Stomach smooth muscle (tissue), 2 donors: ENCODE measurements at regions not wholly inside any gene's neighbourhood (a gene's known extent, or its start where the extent isn't known, plus 50 kb on each side); places are given as distances from the start of the nearest gene placed in this dataset.
"Not testable (repeated sequence)": the region's sequence is repeated elsewhere in the genome, so short reads cannot be mapped to it uniquely, and the experiment has no call there.

ENCODE experiments used
- H3K27ac ChIP-seq: one replicate; pipeline ENCODE4 v1.7.0; 2013; ENCODE audit warnings: mild to moderate bottlenecking, low read length, inconsistent platforms
- H3K27me3 ChIP-seq, 2 donors: one replicate each; pipeline ENCODE4 v1.7.0; 2013; ENCODE audit warnings: low read length in 2 of 2; ENCODE audit not compliant: insufficient read depth in 2 of 2, control insufficient read depth in 1 of 2
- H3K36me3 ChIP-seq, 2 donors: one replicate each; pipeline ENCODE4 v1.7.0; 2013; ENCODE audit warnings: low read length in 2 of 2; ENCODE audit not compliant: control insufficient read depth in 2 of 2, insufficient read depth in 2 of 2
- H3K4me1 ChIP-seq: one replicate; pipeline ENCODE4 v1.7.0; 2013; ENCODE audit warnings: low read length; ENCODE audit not compliant: control insufficient read depth, insufficient read depth
- H3K4me3 ChIP-seq, 2 donors: one replicate each; pipeline ENCODE4 v1.7.0; 2013; ENCODE audit warnings: low read length in 2 of 2
- H3K9ac ChIP-seq, 2 donors: one replicate each; pipeline ENCODE4 v1.7.0; 2013; ENCODE audit warnings: low read length in 2 of 2, mild to moderate bottlenecking in 1 of 2
- H3K9me3 ChIP-seq, 2 donors: one replicate each; pipeline ENCODE4 v1.7.0; 2013; ENCODE audit warnings: low read length in 2 of 2; ENCODE audit not compliant: control insufficient read depth in 2 of 2
- donor health status: healthy.
- donor health status: Pancreatic carcinoma.

DNA sequence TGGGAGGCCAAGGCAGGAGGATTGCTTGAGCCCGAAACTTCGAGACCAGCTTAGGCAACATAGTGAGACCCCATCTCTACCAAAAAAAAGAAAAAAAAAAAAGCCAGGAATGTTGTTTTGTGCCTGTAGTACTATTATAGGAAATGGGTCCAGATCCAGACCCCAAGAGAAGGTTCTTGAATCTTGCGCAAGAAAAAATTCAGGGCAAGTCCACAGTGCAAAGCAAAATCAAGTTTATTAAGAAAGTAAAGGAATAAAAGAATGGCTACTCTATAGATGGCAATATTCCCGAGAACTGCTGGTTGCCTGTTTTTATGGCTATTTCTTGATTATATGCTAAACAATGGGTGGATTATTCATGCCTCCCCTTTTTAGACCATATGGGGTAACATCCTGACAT, 51.2 kb upstream of the RDX start:
- Histone ChIP-seq H3K4me3 (no peak overlapping the region), H3K9me3 (no peaks in the 10 kb centered on the region), H3K27ac (no peak overlapping the region), H3K9ac (no peak overlapping the region), H3K27me3 (no peaks in the 10 kb centered on the region), H3K4me1 (no peaks in the 10 kb centered on the region), H3K36me3 (no peaks in the 10 kb centered on the region)

DNA sequence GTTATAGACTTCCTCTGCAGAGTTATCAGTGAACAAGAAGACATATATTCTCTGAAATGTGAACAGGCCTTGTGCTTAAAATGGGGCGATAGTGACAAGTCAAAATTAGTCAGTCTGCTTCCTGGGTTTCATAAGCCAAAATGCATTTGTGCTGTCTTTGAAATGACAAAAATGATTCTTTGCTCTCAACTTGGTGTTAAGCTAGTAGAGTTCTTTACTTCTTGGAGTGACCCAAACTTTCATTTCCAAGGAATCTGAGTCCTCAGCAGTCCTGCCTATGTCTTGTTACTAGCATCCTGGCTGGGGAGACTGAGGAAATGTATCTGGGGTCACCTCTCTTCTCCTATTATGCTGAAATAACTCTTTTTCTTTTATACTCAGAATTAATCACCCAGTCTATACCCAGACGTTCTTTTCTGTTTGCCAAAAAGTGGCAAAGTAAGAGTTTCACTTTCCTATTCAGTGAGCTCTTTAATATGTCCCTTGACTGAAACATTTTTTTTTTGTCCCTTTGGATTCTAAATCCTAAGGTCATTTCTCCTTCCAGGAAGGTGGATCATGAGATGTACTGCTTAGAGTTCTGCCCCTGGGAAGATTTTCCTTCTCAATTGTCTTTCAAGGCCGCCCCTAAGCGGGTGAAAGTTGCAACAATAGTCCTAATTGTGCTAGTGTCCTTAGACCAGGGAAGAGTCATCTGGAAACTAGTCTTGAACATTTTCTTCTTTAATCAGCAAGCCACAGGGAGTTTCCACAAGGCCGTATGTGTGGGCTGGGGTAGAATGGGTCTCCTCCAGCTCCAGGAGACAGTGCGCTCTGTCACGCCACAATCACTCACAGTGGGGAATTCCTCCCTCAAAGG, 53.0 kb upstream of the RDX start:
- no peak overlapping the region for H3K27ac ChIP-seq
- H3K36me3 ChIP-seq: no peaks in the 10 kb centered on the region
- no peaks in the 10 kb centered on the region for H3K27me3 ChIP-seq
- no peak overlapping the region for H3K9ac ChIP-seq
- no peak overlapping the region for H3K4me3 ChIP-seq
- no peaks in the 10 kb centered on the region for H3K4me1 ChIP-seq
- H3K9me3 ChIP-seq: no peaks in the 10 kb centered on the region

GRCh38 chr11:110349997-110350383, 53.6 kb upstream of the RDX start:
- not testable (repeated sequence) for H3K9me3 ChIP-seq, H3K27ac ChIP-seq, H3K36me3 ChIP-seq, H3K9ac ChIP-seq, H3K27me3 ChIP-seq, H3K4me3 ChIP-seq, H3K4me1 ChIP-seq

DNA sequence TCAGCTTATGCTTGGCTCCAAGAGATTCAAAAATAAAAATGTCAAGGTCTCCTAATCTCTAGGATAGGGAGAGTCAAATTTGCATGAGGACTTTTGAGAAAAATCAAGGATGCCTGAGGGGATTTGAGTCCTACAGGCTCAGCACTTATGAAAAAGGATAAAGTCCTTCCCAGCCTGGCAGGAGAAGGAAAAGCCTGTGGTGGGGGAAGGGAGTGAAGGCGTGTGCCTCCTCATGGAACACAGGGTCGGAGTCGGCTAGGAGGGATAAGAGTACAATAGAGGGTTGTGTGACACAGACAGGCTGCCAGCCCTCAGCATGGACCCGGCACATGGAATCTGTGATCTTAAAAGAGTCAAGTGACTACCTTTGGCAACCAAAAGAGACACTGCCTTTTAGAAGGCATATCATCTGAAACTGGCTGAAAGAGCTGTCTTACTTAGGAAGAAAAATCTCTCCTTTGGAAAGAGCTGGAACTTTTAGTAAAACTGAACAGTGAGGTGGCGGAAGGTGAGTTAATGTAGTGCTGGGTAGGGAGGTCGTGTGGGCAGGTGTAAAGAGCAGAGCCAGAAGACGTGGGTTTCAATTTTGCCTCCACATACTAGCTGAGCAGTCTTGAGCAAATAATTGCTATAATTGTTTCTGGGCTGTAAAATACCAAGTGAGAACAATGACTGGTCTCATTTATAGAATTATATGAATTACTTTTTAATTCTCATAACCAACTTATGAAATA, 58.8 kb upstream of the RDX start:
- no peak overlapping the region for H3K4me3 ChIP-seq
- no peaks in the 10 kb centered on the region for H3K36me3 ChIP-seq
- no peak overlapping the region for H3K9ac ChIP-seq
- no peaks in the 10 kb centered on the region for H3K9me3 ChIP-seq
- no peaks in the 10 kb centered on the region for H3K27me3 ChIP-seq
- H3K4me1 ChIP-seq: no peaks in the 10 kb centered on the region
- H3K27ac ChIP-seq: no peak overlapping the region

DNA sequence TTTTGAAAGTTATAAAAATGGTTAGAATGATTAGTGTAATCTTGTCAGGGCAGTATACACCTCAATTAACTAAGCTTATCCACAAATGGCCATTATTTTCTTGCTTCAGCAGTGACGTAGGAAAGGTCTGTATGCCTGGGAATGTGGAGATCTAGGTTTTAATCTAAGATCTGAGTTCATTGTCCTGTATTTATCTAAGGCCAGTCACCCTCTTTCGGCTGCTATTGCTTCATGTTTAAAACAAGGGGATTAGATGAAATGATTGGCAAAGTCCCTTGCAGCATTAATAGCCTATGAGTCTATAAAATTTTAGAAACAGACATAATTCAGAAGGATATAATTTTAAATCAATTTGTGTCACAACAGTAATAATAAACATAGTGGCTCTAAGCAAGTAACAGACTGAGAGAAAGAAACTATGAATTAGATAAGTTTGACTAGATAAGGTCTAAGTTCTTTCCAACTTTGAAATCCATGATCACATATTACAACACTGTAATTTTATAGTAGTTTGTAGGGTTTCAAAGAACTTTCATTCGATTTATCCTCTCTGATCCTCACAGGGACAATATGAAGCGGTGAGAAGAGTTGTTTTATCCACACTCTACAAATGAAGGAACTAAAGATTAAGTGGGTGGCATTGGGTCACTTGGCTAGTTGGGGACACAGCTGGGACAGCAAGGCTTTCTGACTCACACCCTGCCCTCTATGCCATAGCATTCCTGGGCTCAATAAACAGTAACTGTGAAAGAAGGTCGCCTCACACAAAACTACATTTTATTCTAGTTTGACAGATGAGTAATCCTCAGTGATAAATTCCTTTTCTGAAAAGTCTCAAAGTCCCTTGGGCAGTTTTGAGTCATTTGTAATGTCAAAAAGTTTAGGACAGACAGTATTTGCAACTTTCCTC, 60.6 kb upstream of the RDX start:
- H3K4me1 ChIP-seq: no peaks in the 10 kb centered on the region
- no peaks in the 10 kb centered on the region for H3K27me3 ChIP-seq
- H3K9ac ChIP-seq: no peak overlapping the region
- no peaks in the 10 kb centered on the region for H3K36me3 ChIP-seq
- no peak overlapping the region for H3K27ac ChIP-seq
- H3K9me3 ChIP-seq: no peaks in the 10 kb centered on the region
- H3K4me3 ChIP-seq: no peak overlapping the region

- Histone ChIP-seq H3K9ac (no peak overlapping the region), H3K27ac (no peak overlapping the region)
Observed at GRCh38 chr11:110358336-110358735, 61.9 kb upstream of the RDX start.

DNA sequence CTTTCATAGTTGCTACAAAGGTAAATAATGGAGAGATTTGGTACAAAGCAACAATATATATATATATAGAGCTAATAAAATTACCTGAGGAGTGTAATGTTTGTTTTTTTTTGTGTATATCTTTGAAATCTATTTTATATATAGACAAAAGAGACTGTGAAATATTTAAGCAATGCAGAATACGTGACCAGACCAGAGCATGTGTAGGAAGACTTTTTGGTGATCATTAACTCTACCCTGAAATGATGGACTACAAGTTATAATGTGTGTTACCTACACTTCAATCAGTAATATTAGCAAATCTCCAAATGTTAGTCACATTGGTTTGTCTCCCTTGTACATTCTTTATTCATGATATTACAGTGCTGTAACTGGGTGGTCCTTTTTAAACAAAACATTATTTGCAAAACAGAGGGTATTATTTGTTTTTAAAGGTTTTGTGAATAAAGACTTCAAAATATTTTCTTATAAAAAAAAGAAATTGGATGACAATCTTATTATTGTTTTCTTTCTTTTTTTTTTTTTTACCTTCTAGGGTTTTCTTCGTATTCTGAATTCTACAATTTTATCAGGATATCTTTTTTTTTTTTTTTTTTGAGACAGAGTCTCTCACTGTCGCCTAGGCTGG, 64.5 kb upstream of the RDX start:
- not testable (repeated sequence) for H3K9me3 ChIP-seq, H3K4me3 ChIP-seq, H3K27me3 ChIP-seq, H3K27ac ChIP-seq, H3K36me3 ChIP-seq, H3K4me1 ChIP-seq, H3K9ac ChIP-seq

More at GRCh38 chr11:110358336-110358735, 61.9 kb upstream of the RDX start:
- Histone ChIP-seq H3K36me3 (no peaks in the 10 kb centered on the region), H3K4me1 (peaks cover 3% of the 10 kb centered on the region), H3K9me3 (no peaks in the 10 kb centered on the region), H3K27me3 (no peaks in the 10 kb centered on the region), H3K4me3 (no peak overlapping the region)

GRCh38 chr11:110362971-110363509, 66.6 kb upstream of the RDX start:
- Histone ChIP-seq H3K9me3 (no peaks in the 10 kb centered on the region), H3K27ac (no peak overlapping the region), H3K4me3 (no peak overlapping the region), H3K9ac (peak overlapping the region in 1 of 2 donors; percentile 28), H3K4me1 (peaks cover 6% of the 10 kb centered on the region), H3K36me3 (no peaks in the 10 kb centered on the region), H3K27me3 (no peaks in the 10 kb centered on the region)

GRCh38 chr11:110366291-110366690, 63.5 kb upstream of the FDX1 start:
- H3K4me3 ChIP-seq: no peak overlapping the region
- H3K27me3 ChIP-seq: no peaks in the 10 kb centered on the region
- H3K36me3 ChIP-seq: no peaks in the 10 kb centered on the region
- no peak overlapping the region for H3K9ac ChIP-seq
- H3K27ac ChIP-seq: no peak overlapping the region
- H3K4me1 ChIP-seq: peaks cover 6% of the 10 kb centered on the region
- no peaks in the 10 kb centered on the region for H3K9me3 ChIP-seq

- Histone ChIP-seq H3K4me1 (peaks cover 6% of the 10 kb centered on the region), H3K4me3 (no peak overlapping the region), H3K36me3 (no peaks in the 10 kb centered on the region), H3K27ac (no peak overlapping the region), H3K27me3 (no peaks in the 10 kb centered on the region), H3K9ac (no peak overlapping the region), H3K9me3 (no peaks in the 10 kb centered on the region)
Observed at GRCh38 chr11:110367571-110367970, 62.2 kb upstream of the FDX1 start.
